ENCODE measurements at regions not wholly inside any gene's neighbourhood (a gene's known extent, or its start where the extent isn't known, plus 50 kb on each side); places are given as distances from the start of the nearest gene placed in this dataset.

- H3K36me3 ChIP-seq = no peaks in the 10 kb centered on the region
- no peaks in the 10 kb centered on the region for H3K4me1 ChIP-seq
- no peak for DNase-seq (ENCODE audit: low spot score in 2 of 2)
- H3K9me3 ChIP-seq = no peaks in the 10 kb centered on the region
- no peak overlapping the region for H3K4me3 ChIP-seq
- H3K27me3 ChIP-seq = no peaks in the 10 kb centered on the region
- intact Hi-C loops (cut with DNase I) = no loop called here
- TF ChIP-seq CTCF (IDR thresholded peaks at IDR 0.05) = no peak
- no peak overlapping the region for H3K27ac ChIP-seq
Measured at GRCh38 chrX:40402831-40403533, 177.8 kb upstream of the ATP6AP2 start.

GRCh38 chrX:40395102-40395501 is 185.7 kb upstream of the ATP6AP2 start:
- H3K9me3 ChIP-seq = peaks cover 0 to 2% of the 10 kb centered on the region in 2 donors
- H3K36me3 ChIP-seq = no peaks in the 10 kb centered on the region
- H3K27ac ChIP-seq = no peak overlapping the region
- H3K4me3 ChIP-seq = no peak overlapping the region
- no peak for TF ChIP-seq CTCF (IDR thresholded peaks at IDR 0.05)
- intact Hi-C loops (cut with DNase I) = no loop called here
- no peaks in the 10 kb centered on the region for H3K27me3 ChIP-seq
- DNase-seq (ENCODE audit: low spot score in 2 of 2) = no peak
- H3K4me1 ChIP-seq = no peaks in the 10 kb centered on the region

GRCh38 chrX:40394302-40394701 is 186.5 kb upstream of the ATP6AP2 start:
- no peak for TF ChIP-seq CTCF (IDR thresholded peaks at IDR 0.05)
- Histone ChIP-seq H3K9me3 (peaks cover 0 to 2% of the 10 kb centered on the region in 2 donors), H3K27ac (no peak overlapping the region), H3K36me3 (no peaks in the 10 kb centered on the region), H3K27me3 (no peaks in the 10 kb centered on the region), H3K4me3 (no peak overlapping the region), H3K4me1 (no peaks in the 10 kb centered on the region)
- intact Hi-C loops (cut with DNase I) = no loop called here
- no peak for DNase-seq (ENCODE audit: low spot score in 2 of 2)

- no peak for DNase-seq (ENCODE audit: low spot score in 2 of 2)
- no peak for TF ChIP-seq CTCF (IDR thresholded peaks at IDR 0.05)
- Histone ChIP-seq H3K27me3 (no peaks in the 10 kb centered on the region), H3K4me1 (no peaks in the 10 kb centered on the region), H3K27ac (no peak overlapping the region), H3K36me3 (no peaks in the 10 kb centered on the region), H3K4me3 (no peak overlapping the region), H3K9me3 (peaks cover 0 to 2% of the 10 kb centered on the region in 2 donors)
- intact Hi-C loops (cut with DNase I) = no loop called here
Measured at GRCh38 chrX:40392599-40392998, 188.2 kb upstream of the ATP6AP2 start.

- intact Hi-C loops (cut with DNase I) = no loop called here
- no peak for TF ChIP-seq CTCF (IDR thresholded peaks at IDR 0.05)
Measured at GRCh38 chrX:40391662-40392061, 189.1 kb upstream of the ATP6AP2 start.

GRCh38 chrX:40389555-40389954 is 191.2 kb upstream of the ATP6AP2 start:
- H3K4me1 ChIP-seq = no peaks in the 10 kb centered on the region
- H3K27ac ChIP-seq = no peak overlapping the region
- DNase-seq (ENCODE audit: low spot score in 2 of 2) = no peak
- no peak overlapping the region for H3K4me3 ChIP-seq
- no peaks in the 10 kb centered on the region for H3K9me3 ChIP-seq
- TF ChIP-seq CTCF (IDR thresholded peaks at IDR 0.05) = no peak
- H3K27me3 ChIP-seq = no peaks in the 10 kb centered on the region
- intact Hi-C loops (cut with DNase I) = no loop called here
- no peaks in the 10 kb centered on the region for H3K36me3 ChIP-seq

More at GRCh38 chrX:40391662-40392061, 189.1 kb upstream of the ATP6AP2 start:
- Histone ChIP-seq H3K27ac (no peak overlapping the region), H3K4me1 (no peaks in the 10 kb centered on the region), H3K4me3 (no peak overlapping the region), H3K27me3 (no peaks in the 10 kb centered on the region), H3K9me3 (no peaks in the 10 kb centered on the region), H3K36me3 (no peaks in the 10 kb centered on the region)
- DNase-seq (ENCODE audit: low spot score in 2 of 2) = no peak

All from ascending aorta (tissue), 2 donors.